ENCODE measurements at regions not wholly inside any gene's neighbourhood (a gene's known extent, or its start where the extent isn't known, plus 50 kb on each side); places are given as distances from the start of the nearest gene placed in this dataset.

- no peak for DNase-seq
- Mint-ChIP-seq H3K4me3 (no peak overlapping the region), H3K27me3 (ENCODE audit: insufficient read depth) (no peaks in the 10 kb centered on the region; the same call in 1 of the 2 replicates), H3K27ac (no peak overlapping the region), H3K36me3 (ENCODE audit: low read depth) (peaks cover 5% of the 10 kb centered on the region; the same call in 1 of the 2 replicates), H3K9me3 (no peaks in the 10 kb centered on the region), H3K4me1 (ENCODE audit: low read depth) (peaks cover under 1% of the 10 kb centered on the region)
- no peak for TF ChIP-seq CTCF (IDR thresholded peaks at IDR 0.05)
Measured at GRCh38 chr5:142378737-142379634, 54.2 kb upstream of the SPRY4 start.

GRCh38 chr5:142375944-142376411 is 51.2 kb upstream of the SPRY4 start:
- Mint-ChIP-seq H3K9me3 (no peaks in the 10 kb centered on the region), H3K27ac (no peak overlapping the region), H3K4me1 (ENCODE audit: low read depth) (no peaks in the 10 kb centered on the region; the same call in 1 of the 2 replicates), H3K36me3 (ENCODE audit: low read depth) (peaks cover 5% of the 10 kb centered on the region; the same call in 1 of the 2 replicates), H3K27me3 (ENCODE audit: insufficient read depth) (no peaks in the 10 kb centered on the region; the same call in 1 of the 2 replicates), H3K4me3 (no peak overlapping the region)
- TF ChIP-seq CTCF (IDR thresholded peaks at IDR 0.05) = no peak
- no peak for DNase-seq
